Smooth muscle cell (in vitro differentiated cells): ENCODE measurements at regions not wholly inside any gene's neighbourhood (a gene's known extent, or its start where the extent isn't known, plus 50 kb on each side); places are given as distances from the start of the nearest gene placed in this dataset.

Experiments
- DNase-seq: peaks from one replicate; lab custom pipeline; 2025; ENCODE audit not compliant: unreplicated experiment; lab: John Stamatoyannopoulos, UW
- H2AFZ ChIP-seq: fragments of 200-600 bp; sonication (generic); 2 replicates; pipeline ENCODE4 v1.6.0; 2016; ENCODE audit warnings: antibody characterized with exemption, low read depth, mild to moderate bottlenecking
- H3F3A ChIP-seq: fragments of 200-600 bp; sonication (generic); 2 replicates; pipeline ENCODE4 v1.6.0; 2017; ENCODE audit warnings: antibody characterized with exemption, low read depth
- H3K27ac ChIP-seq: fragments of 200-600 bp; sonication (generic); 2 replicates; pipeline ENCODE4 v1.5.1; 2016; ENCODE audit warnings: low read depth, mild to moderate bottlenecking
- H3K27me3 ChIP-seq: fragments of 200-600 bp; sonication (generic); 2 replicates; pipeline ENCODE4 v1.6.1; 2016; ENCODE audit warnings: low read depth, mild to moderate bottlenecking
- H3K36me3 ChIP-seq: fragments of 200-600 bp; sonication (generic); 2 replicates; pipeline ENCODE4 v1.5.1; 2016; ENCODE audit warnings: low read depth
- H3K4me1 ChIP-seq: fragments of 200-600 bp; sonication (generic); 2 replicates; pipeline ENCODE4 v1.5.1; 2016; ENCODE audit warnings: low read depth
- H3K4me2 ChIP-seq: fragments of 200-600 bp; sonication (generic); 2 replicates; pipeline ENCODE4 v1.6.0; 2016; ENCODE audit warnings: mild to moderate bottlenecking
- H3K4me3 ChIP-seq: fragments of 200-600 bp; sonication (generic); 2 replicates; pipeline ENCODE4 v1.5.1; 2016; ENCODE audit warnings: mild to moderate bottlenecking
- H3K79me2 ChIP-seq: fragments of 200-600 bp; sonication (generic); 2 replicates; pipeline ENCODE4 v1.6.0; 2016; ENCODE audit warnings: low read depth, mild to moderate bottlenecking
- H3K9ac ChIP-seq: fragments of 200-600 bp; sonication (generic); 2 replicates; pipeline ENCODE4 v1.6.0; 2016; ENCODE audit warnings: low read depth
- H3K9me3 ChIP-seq: fragments of 200-600 bp; sonication (generic); replicated peaks from 2 replicates; pipeline ENCODE4 v1.5.1; 2016; ENCODE audit warnings: low read depth
- H4K20me1 ChIP-seq: fragments of 200-600 bp; sonication (generic); 2 replicates; pipeline ENCODE4 v1.6.0; 2016; ENCODE audit warnings: low read depth
- WGBS: methylation state at CpG from one replicate; pipeline ENCODE4 v1.1.7; 2016; ENCODE audit warnings: low lambda C conversion rate; 5-methylcytosine and 5-hydroxymethylcytosine counted together
- TF ChIP-seq, protein P1 (sequence below): fragments of 200-600 bp; sonication (generic); IDR thresholded peaks from 2 replicates; pipeline ENCODE4 v1.5.1; 2017; ENCODE audit warnings: borderline replicate concordance, mild to moderate bottlenecking, antibody characterized with exemption; ENCODE audit not compliant: insufficient read depth, poor library complexity, severe bottlenecking

GRCh38 chr6:141321493-141322347 is 811.0 kb upstream of the GJE1 start:
- H3F3A ChIP-seq, result no peaks in the 10 kb centered on the region
- TF ChIP-seq, protein P1, sequence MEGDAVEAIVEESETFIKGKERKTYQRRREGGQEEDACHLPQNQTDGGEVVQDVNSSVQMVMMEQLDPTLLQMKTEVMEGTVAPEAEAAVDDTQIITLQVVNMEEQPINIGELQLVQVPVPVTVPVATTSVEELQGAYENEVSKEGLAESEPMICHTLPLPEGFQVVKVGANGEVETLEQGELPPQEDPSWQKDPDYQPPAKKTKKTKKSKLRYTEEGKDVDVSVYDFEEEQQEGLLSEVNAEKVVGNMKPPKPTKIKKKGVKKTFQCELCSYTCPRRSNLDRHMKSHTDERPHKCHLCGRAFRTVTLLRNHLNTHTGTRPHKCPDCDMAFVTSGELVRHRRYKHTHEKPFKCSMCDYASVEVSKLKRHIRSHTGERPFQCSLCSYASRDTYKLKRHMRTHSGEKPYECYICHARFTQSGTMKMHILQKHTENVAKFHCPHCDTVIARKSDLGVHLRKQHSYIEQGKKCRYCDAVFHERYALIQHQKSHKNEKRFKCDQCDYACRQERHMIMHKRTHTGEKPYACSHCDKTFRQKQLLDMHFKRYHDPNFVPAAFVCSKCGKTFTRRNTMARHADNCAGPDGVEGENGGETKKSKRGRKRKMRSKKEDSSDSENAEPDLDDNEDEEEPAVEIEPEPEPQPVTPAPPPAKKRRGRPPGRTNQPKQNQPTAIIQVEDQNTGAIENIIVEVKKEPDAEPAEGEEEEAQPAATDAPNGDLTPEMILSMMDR, result no peak
- no peaks in the 10 kb centered on the region for H3K9me3 ChIP-seq
- peak overlapping the region; percentile 0 for H2AFZ ChIP-seq
- no peak for DNase-seq
- no peaks in the 10 kb centered on the region for H3K4me1 ChIP-seq
- H3K4me2 ChIP-seq, result no peak overlapping the region
- no peak overlapping the region for H3K27ac ChIP-seq
- WGBS, result 59% methylated on average over 5 of the region's 5 CpGs
- no peaks in the 10 kb centered on the region for H4K20me1 ChIP-seq
- no peaks in the 10 kb centered on the region for H3K27me3 ChIP-seq
- no peaks in the 10 kb centered on the region for H3K36me3 ChIP-seq
- no peak overlapping the region for H3K9ac ChIP-seq
- H3K79me2 ChIP-seq, result no peaks in the 10 kb centered on the region
- H3K4me3 ChIP-seq, result no peak overlapping the region

DNA sequence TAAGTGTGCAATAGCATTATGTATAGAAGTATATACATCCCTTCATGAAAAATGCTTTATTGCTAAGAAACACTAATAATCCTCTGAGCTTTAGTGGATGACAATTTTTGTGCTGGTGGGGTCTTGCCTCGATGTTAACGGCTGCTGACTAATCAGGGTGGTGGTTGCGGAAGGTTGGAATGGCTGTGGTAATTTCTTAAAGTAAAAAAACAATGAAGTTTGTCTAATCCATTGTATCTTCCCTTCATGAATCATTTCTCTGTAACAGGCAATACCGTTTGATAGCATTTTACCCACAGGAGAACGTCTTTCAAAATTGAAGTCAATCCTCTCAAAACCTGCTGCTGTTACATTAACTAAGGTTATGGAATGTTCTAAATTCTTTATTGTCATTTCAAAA is 816.5 kb upstream of the GJE1 start:
- Histone ChIP-seq H3K9ac (no peak overlapping the region), H3K4me3 (no peak overlapping the region), H3K4me2 (no peak overlapping the region), H3F3A (no peaks in the 10 kb centered on the region), H3K79me2 (no peaks in the 10 kb centered on the region), H3K27ac (no peak overlapping the region), H3K27me3 (no peaks in the 10 kb centered on the region), H3K36me3 (no peaks in the 10 kb centered on the region), H2AFZ (no peak overlapping the region), H3K9me3 (no peaks in the 10 kb centered on the region), H4K20me1 (no peaks in the 10 kb centered on the region), H3K4me1 (no peaks in the 10 kb centered on the region)
- TF ChIP-seq, protein P1, result no peak
- no peak for DNase-seq
- 89% methylated on average over 5 of the region's 5 CpGs for WGBS

GRCh38 chr6:141313986-141314385 is 818.7 kb upstream of the GJE1 start:
- no peak overlapping the region for H3K4me2 ChIP-seq
- no peaks in the 10 kb centered on the region for H3K27me3 ChIP-seq
- no peaks in the 10 kb centered on the region for H3F3A ChIP-seq
- H4K20me1 ChIP-seq, result no peaks in the 10 kb centered on the region
- no peak overlapping the region for H3K27ac ChIP-seq
- WGBS, result 88% methylated on average over 1 of the region's 1 CpG
- no peak overlapping the region for H3K9ac ChIP-seq
- no peaks in the 10 kb centered on the region for H3K4me1 ChIP-seq
- DNase-seq, result no peak
- TF ChIP-seq, protein P1, result no peak
- H3K79me2 ChIP-seq, result no peaks in the 10 kb centered on the region
- no peaks in the 10 kb centered on the region for H3K36me3 ChIP-seq
- H3K9me3 ChIP-seq, result no peaks in the 10 kb centered on the region
- no peak overlapping the region for H3K4me3 ChIP-seq
- H2AFZ ChIP-seq, result no peak overlapping the region

GRCh38 chr6:141309295-141309694 is 823.4 kb upstream of the GJE1 start:
- no peak overlapping the region for H3K9ac ChIP-seq
- H4K20me1 ChIP-seq, result no peaks in the 10 kb centered on the region
- H2AFZ ChIP-seq, result no peak overlapping the region
- no peaks in the 10 kb centered on the region for H3K79me2 ChIP-seq
- H3F3A ChIP-seq, result no peaks in the 10 kb centered on the region
- no peaks in the 10 kb centered on the region for H3K9me3 ChIP-seq
- no peak overlapping the region for H3K27ac ChIP-seq
- TF ChIP-seq, protein P1, result no peak
- no peaks in the 10 kb centered on the region for H3K36me3 ChIP-seq
- H3K4me1 ChIP-seq, result no peaks in the 10 kb centered on the region
- no peak overlapping the region for H3K4me2 ChIP-seq
- no peak overlapping the region for H3K4me3 ChIP-seq
- H3K27me3 ChIP-seq, result no peaks in the 10 kb centered on the region
- no peak for DNase-seq
